Left ventricle myocardium inferior (tissue), 1 donor: ENCODE measurements at regions not wholly inside any gene's neighbourhood (a gene's known extent, or its start where the extent isn't known, plus 50 kb on each side); places are given as distances from the start of the nearest gene placed in this dataset.

Experiments
- DNase-seq: peaks from one replicate; pipeline ENCODE4 v3.0.0-alpha.2; 2020
- H3K27ac ChIP-seq: fragments of 200-600 bp; replicated peaks from 2 replicates; pipeline ENCODE4 v1.8.0; 2021
- H3K27me3 ChIP-seq: fragments of 200-600 bp; 2 replicates; pipeline ENCODE4 v1.8.0; 2021; ENCODE audit warnings: low read depth
- H3K36me3 ChIP-seq: fragments of 200-600 bp; 2 replicates; pipeline ENCODE4 v1.8.0; 2021
- H3K4me1 ChIP-seq: fragments of 200-600 bp; 2 replicates; pipeline ENCODE4 v1.8.0; 2021
- H3K4me3 ChIP-seq: fragments of 200-600 bp; 2 replicates; pipeline ENCODE4 v1.8.0; 2021; ENCODE audit warnings: mild to moderate bottlenecking, moderate library complexity
- H3K9me3 ChIP-seq: fragments of 200-600 bp; replicated peaks from 2 replicates; pipeline ENCODE4 v1.8.0; 2021
- intact Hi-C: fragments of 100-400 bp; cut with micrococcal nuclease; formaldehyde crosslinking; loops from one replicate; pipeline ENCODE4 v1.11.0; 2022
- TF ChIP-seq, protein P1 (sequence below): fragments of 200-600 bp; IDR thresholded peaks from 2 replicates; pipeline ENCODE4 v1.8.0; 2021; ENCODE audit warnings: antibody characterized with exemption, mild to moderate bottlenecking, borderline replicate concordance
- donor health status: DM: no; HTN: yes; CAD: no; lungs with severe emphysema.

DNA sequence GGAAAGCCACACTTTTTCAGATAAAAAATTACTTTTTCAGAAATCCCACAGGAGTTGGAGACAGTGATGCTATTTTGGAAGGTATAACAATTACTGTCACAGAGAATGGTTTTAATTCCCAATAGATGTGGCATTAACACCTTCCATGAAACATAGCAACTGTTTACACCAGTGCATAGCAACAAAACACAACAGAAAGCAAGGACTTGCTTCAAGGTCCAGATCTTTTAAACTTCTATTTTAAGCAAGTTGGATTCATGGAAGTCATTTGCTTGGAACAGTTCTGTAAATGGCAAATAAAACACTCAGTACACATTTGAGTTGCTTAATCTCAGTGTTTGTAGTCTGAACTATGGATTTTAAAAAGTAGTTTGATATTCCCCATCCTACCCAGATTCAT, 385.9 kb upstream of the SPRY2 start:
- H3K4me1 ChIP-seq, result peaks cover 15% of the 10 kb centered on the region

DNA sequence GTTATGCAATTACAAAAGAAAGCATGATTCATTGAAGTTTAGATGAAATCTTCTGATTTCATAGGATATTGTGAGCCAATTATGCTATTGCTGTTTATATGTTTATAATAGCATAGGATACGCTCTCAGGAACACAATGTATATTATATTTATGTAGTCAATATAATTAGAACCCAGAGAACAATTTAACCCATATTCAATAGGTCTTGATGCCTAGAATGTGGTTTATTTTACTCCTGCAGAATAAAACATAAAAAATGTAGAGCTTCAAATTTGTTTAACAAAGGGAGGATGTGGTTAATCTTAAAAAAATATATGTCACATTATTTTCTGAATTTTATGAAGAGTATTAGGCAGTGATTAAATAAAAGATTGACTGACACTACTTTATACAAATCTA, 380.8 kb upstream of the SPRY2 start:
- Histone ChIP-seq H3K27me3 (no peaks in the 10 kb centered on the region), H3K4me3 (no peak overlapping the region), H3K36me3 (no peaks in the 10 kb centered on the region), H3K9me3 (peaks cover 6% of the 10 kb centered on the region), H3K4me1 (peaks cover 8% of the 10 kb centered on the region), H3K27ac (no peak overlapping the region)
- TF ChIP-seq, protein P1, sequence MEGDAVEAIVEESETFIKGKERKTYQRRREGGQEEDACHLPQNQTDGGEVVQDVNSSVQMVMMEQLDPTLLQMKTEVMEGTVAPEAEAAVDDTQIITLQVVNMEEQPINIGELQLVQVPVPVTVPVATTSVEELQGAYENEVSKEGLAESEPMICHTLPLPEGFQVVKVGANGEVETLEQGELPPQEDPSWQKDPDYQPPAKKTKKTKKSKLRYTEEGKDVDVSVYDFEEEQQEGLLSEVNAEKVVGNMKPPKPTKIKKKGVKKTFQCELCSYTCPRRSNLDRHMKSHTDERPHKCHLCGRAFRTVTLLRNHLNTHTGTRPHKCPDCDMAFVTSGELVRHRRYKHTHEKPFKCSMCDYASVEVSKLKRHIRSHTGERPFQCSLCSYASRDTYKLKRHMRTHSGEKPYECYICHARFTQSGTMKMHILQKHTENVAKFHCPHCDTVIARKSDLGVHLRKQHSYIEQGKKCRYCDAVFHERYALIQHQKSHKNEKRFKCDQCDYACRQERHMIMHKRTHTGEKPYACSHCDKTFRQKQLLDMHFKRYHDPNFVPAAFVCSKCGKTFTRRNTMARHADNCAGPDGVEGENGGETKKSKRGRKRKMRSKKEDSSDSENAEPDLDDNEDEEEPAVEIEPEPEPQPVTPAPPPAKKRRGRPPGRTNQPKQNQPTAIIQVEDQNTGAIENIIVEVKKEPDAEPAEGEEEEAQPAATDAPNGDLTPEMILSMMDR, result no peak
- intact Hi-C loops, result no loop called here
- no peak for DNase-seq

More for the DNA sequence above, 385.9 kb upstream of the SPRY2 start:
- peak overlapping the region; percentile 80 for H3K27ac ChIP-seq
- intact Hi-C loops, result no loop called here
- DNase-seq, result no peak
- TF ChIP-seq, protein P1, result no peak
- no peaks in the 10 kb centered on the region for H3K27me3 ChIP-seq
- peaks cover 13% of the 10 kb centered on the region for H3K9me3 ChIP-seq
- H3K36me3 ChIP-seq, result no peaks in the 10 kb centered on the region
- H3K4me3 ChIP-seq, result no peak overlapping the region

DNA sequence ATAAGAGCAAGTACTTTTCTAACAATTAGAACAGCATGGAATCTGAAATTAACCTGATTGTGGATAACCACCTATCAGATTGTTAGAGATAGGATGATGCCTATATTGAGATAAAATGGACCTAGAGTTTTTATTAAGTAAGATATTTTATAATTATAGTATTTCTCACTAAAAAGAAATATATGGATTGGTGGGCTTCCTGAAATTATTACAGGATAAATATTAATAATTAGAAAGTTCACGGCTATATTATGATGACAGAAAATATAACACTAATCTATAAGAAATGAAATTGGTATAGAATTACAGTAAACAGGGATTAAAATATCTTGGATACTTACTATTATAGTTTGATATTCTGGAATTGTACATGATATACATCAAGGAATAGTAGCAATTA, 378.0 kb upstream of the SPRY2 start:
- H3K9me3 ChIP-seq, result peaks cover 4% of the 10 kb centered on the region
- no peak overlapping the region for H3K27ac ChIP-seq
- peaks cover 15% of the 10 kb centered on the region for H3K4me1 ChIP-seq
- intact Hi-C loops, result no loop called here
- TF ChIP-seq, protein P1, result no peak
- DNase-seq, result no peak
- no peaks in the 10 kb centered on the region for H3K36me3 ChIP-seq
- H3K27me3 ChIP-seq, result no peaks in the 10 kb centered on the region
- no peak overlapping the region for H3K4me3 ChIP-seq

DNA sequence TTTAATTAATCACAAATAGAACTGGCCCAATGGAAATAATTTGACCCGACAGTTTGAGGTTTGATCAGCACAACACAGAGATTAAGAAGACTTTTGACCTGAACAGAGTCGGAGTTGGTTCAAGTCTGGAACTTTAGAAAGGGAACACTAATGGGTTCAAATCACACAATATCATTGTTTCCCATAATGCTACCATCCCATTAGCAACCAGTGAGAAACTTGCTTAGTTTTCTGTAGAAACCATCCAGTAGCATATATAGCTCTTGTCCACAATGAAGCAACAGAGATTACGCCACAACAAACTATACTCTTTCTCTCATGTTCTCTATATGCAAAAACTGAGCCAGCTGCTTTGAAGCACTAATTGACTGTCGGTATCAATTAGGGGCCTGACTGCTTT, 376.9 kb upstream of the SPRY2 start:
- H3K4me3 ChIP-seq, result no peak overlapping the region
- TF ChIP-seq, protein P1, result no peak
- intact Hi-C loops, result no loop called here
- H3K36me3 ChIP-seq, result no peaks in the 10 kb centered on the region
- DNase-seq, result no peak
- H3K4me1 ChIP-seq, result peaks cover 15% of the 10 kb centered on the region
- H3K9me3 ChIP-seq, result peaks cover 16% of the 10 kb centered on the region
- H3K27me3 ChIP-seq, result no peaks in the 10 kb centered on the region
- no peak overlapping the region for H3K27ac ChIP-seq

DNA sequence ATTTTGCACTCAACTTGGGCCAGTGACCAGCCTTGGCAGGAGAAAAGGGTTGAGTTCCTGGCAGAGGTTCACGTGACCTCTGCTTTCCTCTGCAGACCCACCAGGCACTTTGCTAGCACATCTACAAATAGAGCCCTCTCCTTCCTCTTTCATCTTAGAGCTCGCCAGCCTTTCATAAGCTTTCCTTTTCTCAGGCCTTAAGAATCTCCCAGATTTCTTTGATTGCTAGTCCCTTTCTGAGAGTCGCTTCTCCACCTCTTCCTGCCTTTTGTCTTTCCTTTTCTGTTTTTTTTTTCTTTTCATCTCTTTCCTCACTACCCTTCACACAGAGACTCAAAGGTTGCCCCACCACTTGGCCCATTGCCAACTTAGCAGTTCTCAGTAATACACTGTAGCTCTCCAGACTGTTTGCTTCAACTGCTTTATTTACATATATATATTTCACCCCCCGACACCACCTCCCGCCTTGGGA, 375.7 kb upstream of the SPRY2 start:
- intact Hi-C loops, result no loop called here
- Histone ChIP-seq H3K9me3 (peaks cover 18% of the 10 kb centered on the region), H3K4me3 (no peak overlapping the region), H3K4me1 (peaks cover 15% of the 10 kb centered on the region), H3K36me3 (no peaks in the 10 kb centered on the region), H3K27me3 (no peaks in the 10 kb centered on the region), H3K27ac (peak overlapping the region; percentile 73)
- TF ChIP-seq, protein P1, result no peak
- DNase-seq, result no peak

DNA sequence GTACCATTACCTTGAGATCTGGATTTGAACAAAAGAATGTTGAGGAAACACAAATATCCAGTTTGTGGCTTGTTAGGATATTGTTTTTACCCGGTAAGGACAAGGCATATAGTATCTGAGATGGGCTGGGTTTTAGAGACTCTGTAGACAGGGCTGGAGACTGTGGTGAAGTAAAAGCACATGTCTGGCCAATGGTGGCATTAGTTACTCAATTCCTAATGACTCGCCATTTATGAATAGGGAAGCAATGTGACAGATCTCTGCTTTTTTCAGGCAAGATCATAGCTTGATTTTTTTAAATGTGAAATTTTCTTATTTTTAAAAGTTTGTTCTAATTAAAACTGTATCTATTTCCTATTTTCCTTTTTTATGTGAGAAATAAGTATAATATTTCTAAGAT, 371.1 kb upstream of the SPRY2 start:
- peaks cover 10% of the 10 kb centered on the region for H3K4me1 ChIP-seq
- no peaks in the 10 kb centered on the region for H3K27me3 ChIP-seq
- H3K9me3 ChIP-seq, result peaks cover 18% of the 10 kb centered on the region
- H3K4me3 ChIP-seq, result no peak overlapping the region
- no peaks in the 10 kb centered on the region for H3K36me3 ChIP-seq
- no peak for DNase-seq
- no peak overlapping the region for H3K27ac ChIP-seq
- intact Hi-C loops, result no loop called here
- TF ChIP-seq, protein P1, result no peak
